Inferior parietal cortex (tissue), 1 donor: ENCODE measurements at regions not wholly inside any gene's neighbourhood (a gene's known extent, or its start where the extent isn't known, plus 50 kb on each side); places are given as distances from the start of the nearest gene placed in this dataset.
"Not testable (repeated sequence)": the region's sequence is repeated elsewhere in the genome, so short reads cannot be mapped to it uniquely, and the experiment has no call there.

Source experiments
- DNase-seq: peaks from one replicate; pipeline ENCODE4 v3.0.0-alpha.2; 2016; ENCODE audit errors: extremely low spot score

GRCh38 chr13:48583859-48584311, 51.0 kb upstream of the RCBTB2 start:
- DNase-seq = no peak

- peak; percentile 83 for DNase-seq
Measured at GRCh38 chr13:48585456-48585840, 52.6 kb upstream of the RCBTB2 start.

- DNase-seq = no peak
Measured at GRCh38 chr13:48586591-48587103, 53.8 kb upstream of the RCBTB2 start.

GRCh38 chr13:48588120-48588519, 55.2 kb upstream of the RCBTB2 start:
- DNase-seq = no peak

- no peak for DNase-seq
Measured at GRCh38 chr13:48590141-48590901, 57.4 kb upstream of the RCBTB2 start.

GRCh38 chr13:48591124-48591872, 58.4 kb upstream of the RCBTB2 start:
- not testable (repeated sequence) for DNase-seq

- DNase-seq = no peak
Measured at GRCh38 chr13:48591889-48592687, 59.2 kb upstream of the RCBTB2 start.

GRCh38 chr13:48592688-48593049, 59.8 kb upstream of the RCBTB2 start:
- DNase-seq = no peak

GRCh38 chr13:48593536-48593935, 60.2 kb upstream of the CYSLTR2 start:
- no peak for DNase-seq

GRCh38 chr13:48594096-48594815, 59.5 kb upstream of the CYSLTR2 start:
- no peak for DNase-seq

GRCh38 chr13:48595431-48596429, 58.0 kb upstream of the CYSLTR2 start:
- no peak for DNase-seq

- DNase-seq = no peak
Measured at GRCh38 chr13:48600374-48601364, 53.1 kb upstream of the CYSLTR2 start.

GRCh38 chr13:48602296-48603016, 51.3 kb upstream of the CYSLTR2 start:
- no peak for DNase-seq

- no peak for DNase-seq
Measured at GRCh38 chr13:48603375-48603774, 50.4 kb upstream of the CYSLTR2 start.
